Stimulated activated CD4-positive, alpha-beta T cell treated with anti-CD3 and anti-CD28 coated beads, TNF-alpha, amount 100 ng/mL, for 24 hours (primary cell): ENCODE measurements at regions not wholly inside any gene's neighbourhood (a gene's known extent, or its start where the extent isn't known, plus 50 kb on each side); places are given as distances from the start of the nearest gene placed in this dataset.
A peak's percentile ranks its signal among the peaks of the same experiment; 100 is the strongest.
"Not testable (repeated sequence)": the region's sequence is repeated elsewhere in the genome, so short reads cannot be mapped to it uniquely, and the experiment has no call there.

Experiments used
- DNase-seq, 3 experiments: peaks; one replicate each; pipeline ENCODE4 v3.0.0-alpha.2; 2020; ENCODE audit warnings: low read depth in 3 of 3

- DNase-seq = no peak
Measured at GRCh38 chr16:48057048-48057447, 98.7 kb downstream of the ABCC12 start.

- DNase-seq = peak in 1 of 3 experiments; percentile 22
Measured at GRCh38 chr16:48054881-48055601, 100.8 kb downstream of the ABCC12 start.

GRCh38 chr16:48053418-48053745 is 102.4 kb downstream of the ABCC12 start:
- DNase-seq = no peak

- DNase-seq = no peak
Measured at GRCh38 chr16:48052731-48053417, 102.9 kb downstream of the ABCC12 start.

GRCh38 chr16:48050871-48051270 is 104.9 kb downstream of the ABCC12 start:
- no peak for DNase-seq

GRCh38 chr16:48049847-48050246 is 105.9 kb downstream of the ABCC12 start:
- DNase-seq = no peak

GRCh38 chr16:48047720-48048119 is 108.1 kb downstream of the ABCC12 start:
- no peak for DNase-seq

- no peak for DNase-seq
Measured at GRCh38 chr16:48047241-48047640, 108.6 kb downstream of the ABCC12 start.

- no peak for DNase-seq
Measured at GRCh38 chr16:48044117-48044516, 111.7 kb downstream of the ABCC12 start.

- DNase-seq = no peak
Measured at GRCh38 chr16:48041981-48042421, 113.8 kb downstream of the ABCC12 start.

- no peak for DNase-seq
Measured at GRCh38 chr16:48035142-48035541, 120.7 kb downstream of the ABCC12 start.

GRCh38 chr16:48030926-48031325 is 124.9 kb downstream of the ABCC12 start:
- DNase-seq = no peak

- no peak for DNase-seq
Measured at GRCh38 chr16:48029768-48030167, 126.0 kb downstream of the ABCC12 start.

- DNase-seq = no peak
Measured at GRCh38 chr16:48025359-48025758, 130.4 kb downstream of the ABCC12 start.

GRCh38 chr16:48024042-48024441 is 131.8 kb downstream of the ABCC12 start:
- no peak for DNase-seq

- DNase-seq = no peak
Measured at GRCh38 chr16:48022496-48022895, 133.3 kb downstream of the ABCC12 start.

GRCh38 chr16:48020617-48021016 is 135.2 kb downstream of the ABCC12 start:
- DNase-seq = not testable (repeated sequence)

GRCh38 chr16:48014349-48015135 is 141.3 kb downstream of the ABCC12 start:
- no peak for DNase-seq

- no peak for DNase-seq
Measured at GRCh38 chr16:48013491-48013901, 142.3 kb downstream of the ABCC12 start.

- no peak for DNase-seq
Measured at GRCh38 chr16:48011878-48012658, 143.7 kb downstream of the ABCC12 start.

GRCh38 chr16:48011466-48011865 is 144.3 kb downstream of the ABCC12 start:
- no peak for DNase-seq

GRCh38 chr16:48008011-48008525 is 147.7 kb downstream of the ABCC12 start:
- no peak for DNase-seq
